ENCODE measurements at regions not wholly inside any gene's neighbourhood (a gene's known extent, or its start where the extent isn't known, plus 50 kb on each side); places are given as distances from the start of the nearest gene placed in this dataset.

DNA sequence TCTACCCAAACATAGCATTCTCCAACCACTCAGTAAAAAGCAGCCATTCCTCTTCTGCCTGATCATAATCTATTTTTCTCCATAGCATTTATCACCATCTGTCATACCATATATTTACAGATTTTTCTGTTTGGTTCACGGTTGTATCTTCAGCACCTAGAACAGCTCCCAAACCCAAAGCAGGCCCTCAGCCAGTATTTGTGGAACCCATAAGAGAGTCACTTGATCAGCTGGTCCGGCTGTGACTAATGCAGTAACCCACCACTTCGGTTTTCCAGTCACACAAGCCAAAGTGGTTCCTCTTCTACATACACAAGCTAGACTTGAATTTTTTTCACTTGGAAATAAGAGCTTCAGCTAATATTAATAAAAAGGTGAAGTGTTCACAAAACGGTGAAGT lies 511.6 kb upstream of the CELF4 start:
- no peak for TF ChIP-seq Cebpa-rat (IDR thresholded peaks at IDR 0.05)
- no peaks in the 10 kb centered on the region for H3K9me3 ChIP-seq
- H3K27ac ChIP-seq, result no peak overlapping the region
- H3K4me2 ChIP-seq, result no peak overlapping the region
- no peaks in the 10 kb centered on the region for H3K4me1 ChIP-seq
- H4K20me1 ChIP-seq, result no peaks in the 10 kb centered on the region
- no peaks in the 10 kb centered on the region for H3K27me3 ChIP-seq
- H3K36me3 ChIP-seq, result no peaks in the 10 kb centered on the region
- no peak overlapping the region for H3K4me3 ChIP-seq
- no peak overlapping the region for H3K9ac ChIP-seq

GRCh38 chr18:38076346-38077070 lies 510.9 kb upstream of the CELF4 start:
- H3K4me1 ChIP-seq, result no peaks in the 10 kb centered on the region
- H3K9me3 ChIP-seq, result no peaks in the 10 kb centered on the region
- H3K4me2 ChIP-seq, result no peak overlapping the region
- no peak for TF ChIP-seq Cebpa-rat (IDR thresholded peaks at IDR 0.05)
- H3K9ac ChIP-seq, result no peak overlapping the region
- no peak overlapping the region for H3K27ac ChIP-seq
- H3K27me3 ChIP-seq, result no peaks in the 10 kb centered on the region
- no peak overlapping the region for H3K4me3 ChIP-seq
- no peaks in the 10 kb centered on the region for H3K36me3 ChIP-seq
- H4K20me1 ChIP-seq, result no peaks in the 10 kb centered on the region

DNA sequence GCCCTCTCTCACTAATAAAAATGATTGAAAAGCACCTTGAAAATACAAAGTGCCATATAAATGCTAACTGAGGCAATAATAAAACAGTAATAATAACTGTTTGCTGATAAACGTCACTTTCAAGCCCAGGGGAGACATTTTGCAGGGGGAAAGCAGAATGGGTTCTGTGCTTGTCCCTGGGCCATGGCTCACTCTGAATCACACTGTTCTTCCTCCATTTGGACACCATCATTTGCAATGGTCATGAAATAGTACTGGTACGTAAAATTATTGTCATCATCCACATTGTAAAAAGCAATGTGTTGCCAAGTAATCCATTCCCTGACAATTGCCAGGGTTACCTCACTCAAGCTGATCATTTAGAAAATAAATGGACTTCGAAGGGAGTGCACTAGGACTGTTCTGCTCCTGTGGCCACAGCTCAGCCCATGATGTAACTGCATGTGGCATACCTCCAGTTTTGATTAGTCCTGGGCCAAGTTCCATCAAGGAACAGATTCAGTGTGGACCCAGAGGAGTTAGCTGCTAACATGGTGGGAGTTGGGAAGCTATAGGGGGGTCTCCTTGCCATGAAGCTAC lies 508.8 kb upstream of the CELF4 start:
- no peak for TF ChIP-seq Cebpa-rat (IDR thresholded peaks at IDR 0.05)

DNA sequence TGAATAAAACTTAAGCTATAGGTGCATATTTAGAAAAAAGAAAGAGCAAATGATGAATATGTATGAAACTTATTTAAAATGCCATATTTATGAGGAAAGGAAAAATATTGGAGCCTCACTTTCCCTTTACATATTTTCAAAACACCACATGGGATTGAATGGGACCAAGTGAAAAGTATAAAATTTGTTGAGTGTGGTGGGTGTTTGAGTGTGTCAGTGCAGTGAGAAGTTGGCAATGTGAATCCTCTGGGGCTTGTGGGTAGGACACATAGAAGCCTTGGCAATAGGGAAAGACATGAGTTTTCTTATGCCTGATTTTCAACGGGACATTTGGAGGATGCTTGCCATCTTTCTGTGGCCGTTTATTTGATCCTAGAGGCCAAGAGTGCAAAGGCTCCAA lies 502.2 kb upstream of the CELF4 start:
- no peaks in the 10 kb centered on the region for H4K20me1 ChIP-seq
- no peaks in the 10 kb centered on the region for H3K4me1 ChIP-seq
- H3K4me2 ChIP-seq, result no peak overlapping the region
- no peak overlapping the region for H3K27ac ChIP-seq
- no peak for TF ChIP-seq Cebpa-rat (IDR thresholded peaks at IDR 0.05)
- H3K9ac ChIP-seq, result no peak overlapping the region
- no peaks in the 10 kb centered on the region for H3K9me3 ChIP-seq
- H3K27me3 ChIP-seq, result no peaks in the 10 kb centered on the region
- H3K4me3 ChIP-seq, result no peak overlapping the region
- no peaks in the 10 kb centered on the region for H3K36me3 ChIP-seq

More for the DNA sequence above, 508.8 kb upstream of the CELF4 start:
- Histone ChIP-seq H3K27ac (no peak overlapping the region), H3K9ac (no peak overlapping the region), H3K4me2 (no peak overlapping the region), H3K27me3 (no peaks in the 10 kb centered on the region), H3K4me3 (no peak overlapping the region), H3K4me1 (no peaks in the 10 kb centered on the region), H4K20me1 (no peaks in the 10 kb centered on the region), H3K36me3 (no peaks in the 10 kb centered on the region), H3K9me3 (no peaks in the 10 kb centered on the region)

DNA sequence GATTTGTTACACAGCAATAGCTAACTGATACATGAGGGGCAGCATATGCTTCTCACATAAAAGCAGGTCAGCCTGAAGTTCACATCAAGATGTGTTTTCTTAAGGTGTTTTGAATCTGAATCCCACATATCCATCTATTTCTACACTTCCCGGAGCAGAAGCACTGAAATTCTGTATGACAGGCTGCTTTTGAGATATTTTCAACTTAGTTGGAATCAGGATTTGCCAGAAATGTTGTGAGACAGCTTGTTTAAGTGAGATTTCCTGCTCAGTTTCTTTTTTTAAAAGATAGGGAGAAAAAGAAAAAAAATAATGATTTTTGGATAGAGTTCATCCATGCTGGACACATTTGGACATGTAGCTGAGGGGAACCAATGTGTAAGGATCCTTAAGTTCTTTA lies 501.5 kb upstream of the CELF4 start:
- Histone ChIP-seq H3K9ac (no peak overlapping the region), H4K20me1 (no peaks in the 10 kb centered on the region), H3K4me1 (no peaks in the 10 kb centered on the region), H3K36me3 (no peaks in the 10 kb centered on the region), H3K4me2 (no peak overlapping the region), H3K4me3 (no peak overlapping the region), H3K27ac (no peak overlapping the region), H3K27me3 (no peaks in the 10 kb centered on the region), H3K9me3 (no peaks in the 10 kb centered on the region)
- no peak for TF ChIP-seq Cebpa-rat (IDR thresholded peaks at IDR 0.05)

DNA sequence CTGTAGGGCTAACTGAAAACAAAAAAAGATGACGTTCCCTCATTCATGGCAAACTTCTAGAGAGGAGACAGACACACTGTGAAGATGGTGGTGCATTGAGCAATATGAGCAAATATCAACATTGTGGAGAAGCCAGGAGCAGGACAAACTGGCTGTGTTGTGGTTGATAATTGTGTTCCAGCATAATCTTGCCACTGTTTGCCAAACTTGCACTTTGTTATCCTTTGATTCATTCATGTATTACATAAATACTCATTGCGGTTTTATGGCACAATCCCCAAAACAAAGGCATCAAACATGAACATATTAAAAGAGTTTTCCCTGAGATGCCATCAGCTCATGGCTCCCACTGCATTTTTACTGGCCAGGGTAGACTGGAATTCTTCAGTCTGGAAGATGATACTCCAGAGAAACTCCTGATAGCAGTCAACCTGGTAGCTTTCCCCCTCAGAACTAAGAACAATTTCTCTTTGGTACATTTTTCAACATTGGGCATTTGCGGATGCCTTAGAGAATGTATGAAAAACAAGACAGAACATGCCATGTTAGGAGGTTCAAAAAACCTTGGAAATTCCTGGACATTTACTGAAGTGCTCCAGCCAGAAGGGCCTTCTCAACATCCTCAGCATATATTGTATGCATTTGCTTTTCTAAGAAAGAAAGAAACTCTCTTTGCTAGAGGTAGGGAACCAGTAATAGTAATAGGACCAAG lies 487.4 kb upstream of the CELF4 start:
- H3K9me3 ChIP-seq, result no peaks in the 10 kb centered on the region
- H3K9ac ChIP-seq, result no peak overlapping the region
- H3K27ac ChIP-seq, result no peak overlapping the region
- no peaks in the 10 kb centered on the region for H3K27me3 ChIP-seq
- no peak overlapping the region for H3K4me2 ChIP-seq
- H3K36me3 ChIP-seq, result no peaks in the 10 kb centered on the region
- H4K20me1 ChIP-seq, result no peaks in the 10 kb centered on the region
- no peaks in the 10 kb centered on the region for H3K4me1 ChIP-seq
- no peak overlapping the region for H3K4me3 ChIP-seq
- TF ChIP-seq Cebpa-rat (IDR thresholded peaks at IDR 0.05), result no peak

GRCh38 chr18:38047820-38048219 lies 482.2 kb upstream of the CELF4 start:
- Histone ChIP-seq H3K4me1 (no peaks in the 10 kb centered on the region), H3K9ac (no peak overlapping the region), H3K36me3 (no peaks in the 10 kb centered on the region), H3K9me3 (no peaks in the 10 kb centered on the region), H3K4me2 (no peak overlapping the region), H4K20me1 (no peaks in the 10 kb centered on the region), H3K27ac (no peak overlapping the region), H3K27me3 (no peaks in the 10 kb centered on the region), H3K4me3 (no peak overlapping the region)
- no peak for TF ChIP-seq Cebpa-rat (IDR thresholded peaks at IDR 0.05)

DNA sequence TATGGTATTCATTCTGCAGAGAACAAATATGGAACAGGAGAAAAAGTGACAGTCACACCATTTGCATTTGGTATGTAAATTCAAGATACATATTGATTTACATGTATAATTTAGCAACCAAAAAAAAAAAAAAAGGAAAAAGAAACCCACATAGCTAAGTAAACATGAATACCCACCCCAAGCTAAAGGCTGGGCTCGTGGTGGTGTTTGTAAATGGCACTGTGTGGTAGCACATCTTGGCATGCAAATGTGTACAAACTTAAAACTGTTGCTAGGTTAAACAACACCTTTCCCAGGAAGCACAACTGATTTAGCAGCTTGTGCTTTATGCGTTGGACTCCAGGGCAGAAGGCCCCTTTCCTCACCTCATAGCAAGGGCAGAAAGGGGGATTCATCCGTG lies 481.1 kb upstream of the CELF4 start:
- Histone ChIP-seq H3K9ac (no peak overlapping the region), H3K9me3 (no peaks in the 10 kb centered on the region), H4K20me1 (no peaks in the 10 kb centered on the region), H3K27ac (no peak overlapping the region), H3K4me3 (no peak overlapping the region), H3K4me2 (no peak overlapping the region), H3K4me1 (no peaks in the 10 kb centered on the region), H3K27me3 (no peaks in the 10 kb centered on the region), H3K36me3 (no peaks in the 10 kb centered on the region)
- no peak for TF ChIP-seq Cebpa-rat (IDR thresholded peaks at IDR 0.05)

DNA sequence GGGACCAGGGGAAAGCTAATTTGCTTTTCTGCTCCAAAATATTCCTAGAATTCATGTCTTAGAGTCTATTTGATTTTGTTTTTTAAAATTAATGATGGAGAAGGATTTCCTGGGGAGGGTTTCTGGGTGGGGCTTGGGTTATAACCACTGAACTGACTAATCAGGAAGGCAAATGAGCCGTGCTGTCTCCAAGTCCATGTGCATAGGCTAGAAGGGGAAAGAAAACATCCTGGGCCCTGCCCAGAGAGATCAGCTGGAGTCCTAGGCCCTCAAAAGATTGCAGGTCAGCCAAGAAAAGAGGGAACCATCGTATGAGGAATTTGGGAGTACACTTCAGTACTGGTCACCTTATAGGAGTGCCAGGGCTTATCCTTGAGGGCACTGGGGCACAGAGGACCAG lies 480.2 kb upstream of the CELF4 start:
- Histone ChIP-seq H3K9ac (no peak overlapping the region), H3K4me1 (no peaks in the 10 kb centered on the region), H3K27me3 (no peaks in the 10 kb centered on the region), H4K20me1 (no peaks in the 10 kb centered on the region), H3K4me3 (no peak overlapping the region), H3K36me3 (no peaks in the 10 kb centered on the region), H3K4me2 (no peak overlapping the region), H3K27ac (no peak overlapping the region), H3K9me3 (no peaks in the 10 kb centered on the region)
- TF ChIP-seq Cebpa-rat (IDR thresholded peaks at IDR 0.05), result no peak

- no peaks in the 10 kb centered on the region for H3K9me3 ChIP-seq
- H3K36me3 ChIP-seq, result no peaks in the 10 kb centered on the region
- no peaks in the 10 kb centered on the region for H3K27me3 ChIP-seq
- H3K27ac ChIP-seq, result no peak overlapping the region
- no peak overlapping the region for H3K4me2 ChIP-seq
- no peaks in the 10 kb centered on the region for H4K20me1 ChIP-seq
- H3K4me3 ChIP-seq, result no peak overlapping the region
- H3K9ac ChIP-seq, result no peak overlapping the region
- no peaks in the 10 kb centered on the region for H3K4me1 ChIP-seq
- no peak for TF ChIP-seq Cebpa-rat (IDR thresholded peaks at IDR 0.05)
Measured at GRCh38 chr18:38042211-38042890, 476.8 kb upstream of the CELF4 start.
